ENCODE measurements at regions not wholly inside any gene's neighbourhood (a gene's known extent, or its start where the extent isn't known, plus 50 kb on each side); places are given as distances from the start of the nearest gene placed in this dataset.
"Not testable (repeated sequence)": the region's sequence is repeated elsewhere in the genome, so short reads cannot be mapped to it uniquely, and the experiment has no call there.

- H3K4me3 ChIP-seq (replicated peaks; ENCODE audit: low read depth, low read length), result no peak overlapping the region
- TF ChIP-seq CTCF (IDR thresholded peaks at IDR 0.05; ENCODE audit: low read depth, low read length, missing control alignments), result no peak
- DNase-seq (ENCODE audit: extremely low read depth, low read depth), result no peak
These were observed 166.9 kb upstream of the IL12B start for GRCh38 chr5:159497221-159497620.

GRCh38 chr5:159498630-159499029 lies 168.3 kb upstream of the IL12B start:
- no peak overlapping the region for H3K4me3 ChIP-seq (replicated peaks; ENCODE audit: low read depth, low read length)
- TF ChIP-seq CTCF (IDR thresholded peaks at IDR 0.05; ENCODE audit: low read depth, low read length, missing control alignments), result no peak
- no peak for DNase-seq (ENCODE audit: extremely low read depth, low read depth)

- not testable (repeated sequence) for DNase-seq (ENCODE audit: extremely low read depth, low read depth); H3K4me3 ChIP-seq (replicated peaks; ENCODE audit: low read depth, low read length)
These were observed 171.8 kb upstream of the IL12B start for GRCh38 chr5:159502116-159502515.

GRCh38 chr5:159503236-159503635 lies 172.9 kb upstream of the IL12B start:
- no peak for TF ChIP-seq CTCF (IDR thresholded peaks at IDR 0.05; ENCODE audit: low read depth, low read length, missing control alignments)

GRCh38 chr5:159504106-159504856 lies 174.0 kb upstream of the IL12B start:
- no peak overlapping the region for H3K4me3 ChIP-seq (replicated peaks; ENCODE audit: low read depth, low read length)
- no peak for TF ChIP-seq CTCF (IDR thresholded peaks at IDR 0.05; ENCODE audit: low read depth, low read length, missing control alignments)
- no peak for DNase-seq (ENCODE audit: extremely low read depth, low read depth)

More at GRCh38 chr5:159503236-159503635, 172.9 kb upstream of the IL12B start:
- DNase-seq (ENCODE audit: extremely low read depth, low read depth), result no peak
- no peak overlapping the region for H3K4me3 ChIP-seq (replicated peaks; ENCODE audit: low read depth, low read length)

GRCh38 chr5:159504857-159505304 lies 174.6 kb upstream of the IL12B start:
- no peak for TF ChIP-seq CTCF (IDR thresholded peaks at IDR 0.05; ENCODE audit: low read depth, low read length, missing control alignments)
- DNase-seq (ENCODE audit: extremely low read depth, low read depth), result no peak
- no peak overlapping the region for H3K4me3 ChIP-seq (replicated peaks; ENCODE audit: low read depth, low read length)

GRCh38 chr5:159507055-159507454 lies 176.8 kb upstream of the IL12B start:
- H3K4me3 ChIP-seq (replicated peaks; ENCODE audit: low read depth, low read length), result no peak overlapping the region
- TF ChIP-seq CTCF (IDR thresholded peaks at IDR 0.05; ENCODE audit: low read depth, low read length, missing control alignments), result no peak
- no peak for DNase-seq (ENCODE audit: extremely low read depth, low read depth)
